GM21447 (cell line): ENCODE measurements at regions not wholly inside any gene's neighbourhood (a gene's known extent, or its start where the extent isn't known, plus 50 kb on each side); places are given as distances from the start of the nearest gene placed in this dataset.
"Not testable (repeated sequence)": the region's sequence is repeated elsewhere in the genome, so short reads cannot be mapped to it uniquely, and the experiment has no call there.

Source experiments
- ATAC-seq: cut with Tn5 transposase; IDR thresholded peaks from one replicate; pipeline ENCODE4 v1.9.1; 2021; ENCODE audit not compliant: unreplicated experiment

- ATAC-seq: no peak
Measured at GRCh38 chr5:136563489-136563888, 198.1 kb upstream of the TRPC7 start.

GRCh38 chr5:136560126-136560525 lies 194.8 kb upstream of the TRPC7 start:
- ATAC-seq: no peak

- ATAC-seq: no peak
Measured at GRCh38 chr5:136559651-136560050, 194.3 kb upstream of the TRPC7 start.

- not testable (repeated sequence) for ATAC-seq
Measured at GRCh38 chr5:136547096-136547495, 181.8 kb upstream of the TRPC7 start.

- ATAC-seq: not testable (repeated sequence)
Measured at GRCh38 chr5:136546441-136546840, 181.1 kb upstream of the TRPC7 start.

- not testable (repeated sequence) for ATAC-seq
Measured at GRCh38 chr5:136545031-136545430, 179.7 kb upstream of the TRPC7 start.

- ATAC-seq: no peak
Measured at GRCh38 chr5:136538534-136538933, 173.2 kb upstream of the TRPC7 start.

GRCh38 chr5:136529081-136529480 lies 163.7 kb upstream of the TRPC7 start:
- no peak for ATAC-seq

GRCh38 chr5:136528481-136529030 lies 163.2 kb upstream of the TRPC7 start:
- no peak for ATAC-seq

GRCh38 chr5:136527311-136527710 lies 162.0 kb upstream of the TRPC7 start:
- no peak for ATAC-seq

GRCh38 chr5:136526791-136527190 lies 161.4 kb upstream of the TRPC7 start:
- ATAC-seq: no peak

- no peak for ATAC-seq
Measured at GRCh38 chr5:136526021-136526420, 160.7 kb upstream of the TRPC7 start.

- ATAC-seq: no peak
Measured at GRCh38 chr5:136525597-136525996, 160.3 kb upstream of the TRPC7 start.

- ATAC-seq: no peak
Measured at GRCh38 chr5:136522217-136522956, 157.0 kb upstream of the TRPC7 start.

GRCh38 chr5:136521696-136522095 lies 156.4 kb upstream of the TRPC7 start:
- no peak for ATAC-seq

GRCh38 chr5:136518814-136519213 lies 153.5 kb upstream of the TRPC7 start:
- no peak for ATAC-seq

- no peak for ATAC-seq
Measured at GRCh38 chr5:136518174-136518573, 152.8 kb upstream of the TRPC7 start.

GRCh38 chr5:136517755-136518154 lies 152.4 kb upstream of the TRPC7 start:
- ATAC-seq: no peak

- ATAC-seq: no peak
Measured at GRCh38 chr5:136516637-136517036, 151.3 kb upstream of the TRPC7 start.

- ATAC-seq: no peak
Measured at GRCh38 chr5:136513430-136513829, 148.1 kb upstream of the TRPC7 start.

GRCh38 chr5:136511046-136511445 lies 145.7 kb upstream of the TRPC7 start:
- no peak for ATAC-seq

GRCh38 chr5:136510481-136510880 lies 145.1 kb upstream of the TRPC7 start:
- no peak for ATAC-seq

- no peak for ATAC-seq
Measured at GRCh38 chr5:136506131-136506530, 140.8 kb upstream of the TRPC7 start.
